Urinary bladder (tissue), 4 donors: ENCODE measurements at regions not wholly inside any gene's neighbourhood (a gene's known extent, or its start where the extent isn't known, plus 50 kb on each side); places are given as distances from the start of the nearest gene placed in this dataset. TPM values are rescaled to one million over a fixed set of nuclear protein-coding genes. Genes with fewer than 3 reads are reported as not detected.
A peak's percentile ranks its signal among the peaks of the same experiment; 100 is the strongest.
"Not testable (repeated sequence)": the region's sequence is repeated elsewhere in the genome, so short reads cannot be mapped to it uniquely, and the experiment has no call there.

Source experiments
- DNase-seq: peaks from one replicate; pipeline ENCODE4 v3.0.0-alpha.2; 2015; ENCODE audit errors: extremely low spot score
- H3K27ac ChIP-seq: one replicate; pipeline ENCODE4 v1.5.1; 2013; ENCODE audit warnings: low read depth, mild to moderate bottlenecking, moderate library complexity
- H3K36me3 ChIP-seq: one replicate; pipeline ENCODE4 v1.6.1; 2013; ENCODE audit warnings: mild to moderate bottlenecking, moderate library complexity; ENCODE audit not compliant: insufficient read depth
- H3K4me1 ChIP-seq: one replicate; pipeline ENCODE4 v1.6.1; 2013; ENCODE audit warnings: mild to moderate bottlenecking, moderate library complexity; ENCODE audit not compliant: insufficient read depth
- H3K4me3 ChIP-seq: one replicate; pipeline ENCODE4 v1.5.1; 2013; ENCODE audit warnings: low read depth, low read length
- WGBS: extraction: QIAGEN DNeasy Blood & Tissue Kit; methylation state at CpG from one replicate; pipeline ENCODE4 v1.1.7; 2013; 5-methylcytosine and 5-hydroxymethylcytosine counted together
- small RNA-seq: library from RNA; depleted of rRNA; stranded (forward); fragments of <200 nt; gene quantifications from one replicate; pipeline ENCODE3, GENCODE V24; 2014
- donor health status: healthy with polysubstance abuse.
- donor health status: healthy.

GRCh38 chr9:13027879-13028278 is 251.6 kb downstream of the MPDZ start:
- DNase-seq: peak; percentile 47
- WGBS: 78% methylated on average over 6 of the region's 6 CpGs
- H3K27ac ChIP-seq: no peak overlapping the region
- no peaks in the 10 kb centered on the region for H3K36me3 ChIP-seq
- no peaks in the 10 kb centered on the region for H3K4me1 ChIP-seq
- H3K4me3 ChIP-seq: no peak overlapping the region

GRCh38 chr9:13032585-13032984 is 246.9 kb downstream of the MPDZ start:
- Histone ChIP-seq H3K36me3 (no peaks in the 10 kb centered on the region), H3K27ac (no peak overlapping the region), H3K4me3 (no peak overlapping the region), H3K4me1 (no peaks in the 10 kb centered on the region)
- no peak for DNase-seq
- 94% methylated on average over 8 of the region's 8 CpGs for WGBS

GRCh38 chr9:13033959-13034693 is 245.4 kb downstream of the MPDZ start:
- WGBS: 13% methylated on average over 19 of the region's 19 CpGs
- Histone ChIP-seq H3K36me3 (no peaks in the 10 kb centered on the region), H3K27ac (no peak overlapping the region), H3K4me3 (no peak overlapping the region), H3K4me1 (no peaks in the 10 kb centered on the region)
- DNase-seq: peak; percentile 70

GRCh38 chr9:13034694-13035002 is 244.8 kb downstream of the MPDZ start:
- 41% methylated on average over 3 of the region's 3 CpGs for WGBS
- Histone ChIP-seq H3K4me1 (no peaks in the 10 kb centered on the region), H3K27ac (no peak overlapping the region), H3K36me3 (no peaks in the 10 kb centered on the region), H3K4me3 (no peak overlapping the region)
- no peak for DNase-seq

GRCh38 chr9:13035822-13036221 is 243.7 kb downstream of the MPDZ start:
- H3K27ac ChIP-seq: no peak overlapping the region

GRCh38 chr9:13037808-13038207 is 241.7 kb downstream of the MPDZ start:
- H3K36me3 ChIP-seq, DNase-seq, H3K4me1 ChIP-seq, H3K27ac ChIP-seq, H3K4me3 ChIP-seq: not testable (repeated sequence)
- WGBS: 91% methylated on average over 27 of the region's 27 CpGs

More at GRCh38 chr9:13035822-13036221, 243.7 kb downstream of the MPDZ start:
- DNase-seq: no peak
- Histone ChIP-seq H3K4me1 (no peaks in the 10 kb centered on the region), H3K36me3 (no peaks in the 10 kb centered on the region), H3K4me3 (no peak overlapping the region)

GRCh38 chr9:13047827-13048587 is 231.5 kb downstream of the MPDZ start:
- Histone ChIP-seq H3K36me3 (no peaks in the 10 kb centered on the region), H3K27ac (no peak overlapping the region), H3K4me1 (no peaks in the 10 kb centered on the region), H3K4me3 (no peak overlapping the region)
- no peak for DNase-seq
- WGBS: 91% methylated on average over 5 of the region's 5 CpGs

- DNase-seq: no peak
- WGBS: 75% methylated on average over 7 of the region's 7 CpGs
- H3K4me3 ChIP-seq: no peak overlapping the region
- no peaks in the 10 kb centered on the region for H3K36me3 ChIP-seq
- H3K4me1 ChIP-seq: no peaks in the 10 kb centered on the region
- no peak overlapping the region for H3K27ac ChIP-seq
Measured at GRCh38 chr9:13049223-13049622, 230.3 kb downstream of the MPDZ start.

GRCh38 chr9:13053504-13053903 is 226.0 kb downstream of the MPDZ start:
- no peak for DNase-seq
- WGBS: 41% methylated on average over 2 of the region's 2 CpGs
- H3K36me3 ChIP-seq: no peaks in the 10 kb centered on the region
- no peak overlapping the region for H3K4me3 ChIP-seq
- no peaks in the 10 kb centered on the region for H3K4me1 ChIP-seq
- H3K27ac ChIP-seq: no peak overlapping the region

GRCh38 chr9:13054389-13054788 is 225.1 kb downstream of the MPDZ start:
- no peaks in the 10 kb centered on the region for H3K36me3 ChIP-seq
- H3K4me1 ChIP-seq: no peaks in the 10 kb centered on the region
- DNase-seq: no peak
- WGBS: 83% methylated on average over 1 of the region's 1 CpG
- H3K27ac ChIP-seq: no peak overlapping the region
- H3K4me3 ChIP-seq: no peak overlapping the region

Small RNA genes in the stretch of these regions (small RNA-seq; reads per million reads assigned to genes)
- gene RF00019: not detected
